BJ (cell line): ENCODE measurements at regions not wholly inside any gene's neighbourhood (a gene's known extent, or its start where the extent isn't known, plus 50 kb on each side); places are given as distances from the start of the nearest gene placed in this dataset.

Source experiments
- CTCF ChIA-PET: fragments of 350-600 bp; formaldehyde crosslinking; extraction: SDS; loops from one replicate; lab custom pipeline; 2021; ENCODE audit warnings: antibody characterized with exemption, inconsistent platforms; lab: Yijun Ruan, JAX
- POLR2A ChIA-PET: fragments of 300-600 bp; sonication (Branson Sonifier 250); formaldehyde crosslinking; extraction: SDS; loops from one replicate; lab custom pipeline; 2021; ENCODE audit warnings: antibody characterized with exemption; lab: Charles Lee
- DNase-seq: peaks from one replicate; pipeline ENCODE4 v3.0.0-alpha.2; 2011; ENCODE audit warnings: low read depth
- H3K27me3 ChIP-seq: 2 replicates; pipeline ENCODE4 v1.6.0; 2011; ENCODE audit warnings: low read length; ENCODE audit not compliant: control insufficient read depth, insufficient read depth
- H3K36me3 ChIP-seq: 2 replicates; pipeline ENCODE4 v1.5.1; 2011; ENCODE audit warnings: low read length; ENCODE audit not compliant: control insufficient read depth, insufficient read depth
- H3K4me3 ChIP-seq: 2 replicates; pipeline ENCODE4 v1.5.1; 2011; ENCODE audit warnings: low read depth, mild to moderate bottlenecking, control low read depth, low read length
- CTCF ChIP-seq: IDR thresholded peaks from 2 replicates; pipeline ENCODE4 v1.5.1; 2011; ENCODE audit warnings: low read depth, mild to moderate bottlenecking, control low read depth, inconsistent platforms, low read length, moderate library complexity; ENCODE audit not compliant: insufficient read depth

DNA sequence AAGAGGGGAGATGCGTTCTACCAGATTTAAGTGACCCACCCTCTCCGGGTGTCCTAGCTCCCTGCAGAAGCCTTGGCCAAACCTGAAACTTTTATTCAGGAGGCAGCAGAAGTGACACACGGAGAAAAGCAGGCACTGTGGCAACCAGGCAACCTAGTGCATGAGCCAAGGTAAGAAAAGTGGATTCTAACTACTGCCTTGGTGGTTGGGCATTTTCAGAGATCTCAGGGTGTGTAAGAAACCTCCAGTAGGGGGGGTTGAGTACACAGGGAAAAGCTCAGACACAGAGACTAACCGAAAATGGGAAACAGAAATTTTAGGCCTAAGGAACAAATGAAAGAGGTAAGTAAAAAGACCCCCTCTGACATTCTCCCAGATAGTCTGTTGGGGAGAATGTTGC lies 645.7 kb downstream of the ANKRD7 start:
- no peak for TF ChIP-seq CTCF
- CTCF ChIA-PET, result no interaction called here
- Histone ChIP-seq H3K4me3 (no peak overlapping the region), H3K27me3 (no peaks in the 10 kb centered on the region), H3K36me3 (no peaks in the 10 kb centered on the region)
- POLR2A ChIA-PET, result no interaction called here
- DNase-seq, result no peak

GRCh38 chr7:118872568-118872967 lies 648.1 kb downstream of the ANKRD7 start:
- ChIA-PET POLR2A (no interaction called here), CTCF (no interaction called here)
- no peak for TF ChIP-seq CTCF
- DNase-seq, result no peak
- no peak overlapping the region for H3K4me3 ChIP-seq
- no peaks in the 10 kb centered on the region for H3K36me3 ChIP-seq
- H3K27me3 ChIP-seq, result no peaks in the 10 kb centered on the region

- H3K4me3 ChIP-seq, result no peak overlapping the region
- TF ChIP-seq CTCF, result no peak
- H3K27me3 ChIP-seq, result no peaks in the 10 kb centered on the region
- ChIA-PET CTCF (no interaction called here), POLR2A (no interaction called here)
- no peaks in the 10 kb centered on the region for H3K36me3 ChIP-seq
- no peak for DNase-seq
These were observed 652.7 kb downstream of the ANKRD7 start for GRCh38 chr7:118877187-118877586.

DNA sequence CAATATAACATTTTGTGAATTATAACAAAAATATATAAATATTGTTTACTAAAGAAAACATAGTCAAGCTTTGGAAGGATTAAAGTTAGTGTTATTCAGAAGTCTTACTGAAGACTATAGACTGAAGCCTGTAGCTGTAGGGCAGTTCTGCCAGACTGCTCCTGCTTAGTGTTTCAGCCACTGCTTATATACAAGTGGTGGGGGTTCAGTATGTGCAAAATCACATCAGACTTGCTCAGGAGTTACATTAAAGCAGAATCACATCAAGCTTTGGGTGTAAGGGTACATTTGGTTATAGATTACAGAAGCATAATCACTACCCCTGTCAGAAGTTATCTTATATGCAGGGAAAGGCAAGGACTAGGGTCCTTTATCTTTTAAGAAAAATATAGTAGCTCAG lies 653.8 kb downstream of the ANKRD7 start:
- Histone ChIP-seq H3K4me3 (no peak overlapping the region), H3K36me3 (no peaks in the 10 kb centered on the region), H3K27me3 (no peaks in the 10 kb centered on the region)
- no peak for DNase-seq
- ChIA-PET POLR2A (no interaction called here), CTCF (no interaction called here)
- TF ChIP-seq CTCF, result no peak

DNA sequence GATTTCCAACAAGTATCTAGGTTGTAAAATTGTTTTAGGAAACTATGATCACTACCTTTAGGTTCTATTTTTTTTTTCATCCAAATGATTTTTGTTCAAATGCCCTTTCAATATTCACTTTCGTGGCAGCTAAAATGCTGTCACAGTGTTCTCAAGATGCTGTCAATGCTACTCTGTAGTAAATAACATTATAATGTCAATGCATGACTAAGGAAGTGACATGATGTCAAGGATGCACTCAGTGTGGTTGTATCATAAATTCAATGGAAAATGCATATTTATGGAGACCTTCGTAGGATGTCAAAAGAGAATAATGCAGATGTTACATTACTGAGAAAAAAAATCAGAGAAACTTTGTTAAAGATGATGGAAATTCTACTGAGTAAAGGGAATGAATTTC lies 673.8 kb downstream of the ANKRD7 start:
- CTCF ChIA-PET, result no interaction called here
- H3K27me3 ChIP-seq, result no peaks in the 10 kb centered on the region
- POLR2A ChIA-PET, result no interaction called here
- H3K4me3 ChIP-seq, result no peak overlapping the region
- no peak for DNase-seq
- TF ChIP-seq CTCF, result no peak
- H3K36me3 ChIP-seq, result no peaks in the 10 kb centered on the region
